ENCODE measurements at regions not wholly inside any gene's neighbourhood (a gene's known extent, or its start where the extent isn't known, plus 50 kb on each side); places are given as distances from the start of the nearest gene placed in this dataset.
A peak's percentile ranks its signal among the peaks of the same experiment; 100 is the strongest.
"Not testable (repeated sequence)": the region's sequence is repeated elsewhere in the genome, so short reads cannot be mapped to it uniquely, and the experiment has no call there.

DNA sequence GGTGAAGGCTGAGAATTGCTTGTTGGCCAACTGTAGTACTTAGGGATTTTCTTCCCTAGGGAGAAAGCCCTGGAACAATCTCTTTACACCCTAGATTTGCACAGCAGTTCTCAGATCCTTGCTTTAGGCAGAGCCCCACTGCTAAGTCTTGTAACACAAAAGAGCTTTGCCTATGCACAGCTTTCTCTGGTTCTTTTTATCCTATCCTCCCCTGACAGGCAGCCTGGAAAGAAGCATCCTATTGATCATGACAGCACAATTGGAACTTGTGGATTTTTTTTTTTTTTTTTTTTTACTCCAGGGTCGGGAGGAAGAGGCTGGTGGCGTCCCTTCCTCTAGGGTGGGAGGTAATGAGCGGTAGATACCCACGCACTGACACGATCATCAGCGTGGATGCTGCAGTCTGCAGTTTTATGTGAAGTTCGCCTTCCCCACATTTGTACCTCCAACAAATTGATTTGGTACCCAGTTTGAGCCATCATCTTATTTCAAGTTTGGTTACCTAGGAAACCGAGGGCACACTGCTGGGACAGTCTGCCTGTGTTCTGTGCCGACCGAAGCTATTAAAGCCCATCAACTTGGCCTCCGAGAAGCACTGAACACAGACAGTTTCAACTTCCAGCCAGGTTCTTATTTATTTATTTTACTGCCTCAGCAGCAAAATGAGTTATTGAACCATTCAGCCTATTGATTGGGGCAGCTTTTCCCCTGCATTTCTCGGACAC, 110.1 kb downstream of the NRN1 start:
- DNase-seq: no peak

DNA sequence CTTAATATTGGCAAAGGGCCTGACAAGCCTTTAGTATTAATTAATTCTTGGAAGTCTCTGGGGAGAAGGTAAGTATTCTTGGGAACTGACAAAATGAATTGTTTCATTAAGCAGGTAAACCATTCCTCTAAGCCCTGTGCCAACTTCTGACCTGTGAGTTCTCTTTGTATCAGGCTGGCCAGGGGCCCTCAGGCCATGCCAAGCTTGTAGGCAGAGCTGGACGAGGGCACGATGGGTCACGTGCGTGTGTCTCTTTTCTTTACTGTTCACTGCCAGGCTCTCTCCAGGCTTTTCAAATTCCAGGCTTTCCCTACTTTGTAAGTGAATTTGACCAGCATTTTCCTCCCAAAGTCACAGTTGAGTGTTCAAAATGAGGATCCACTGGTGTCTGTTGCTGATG, 112.4 kb downstream of the NRN1 start:
- no peak for DNase-seq

DNA sequence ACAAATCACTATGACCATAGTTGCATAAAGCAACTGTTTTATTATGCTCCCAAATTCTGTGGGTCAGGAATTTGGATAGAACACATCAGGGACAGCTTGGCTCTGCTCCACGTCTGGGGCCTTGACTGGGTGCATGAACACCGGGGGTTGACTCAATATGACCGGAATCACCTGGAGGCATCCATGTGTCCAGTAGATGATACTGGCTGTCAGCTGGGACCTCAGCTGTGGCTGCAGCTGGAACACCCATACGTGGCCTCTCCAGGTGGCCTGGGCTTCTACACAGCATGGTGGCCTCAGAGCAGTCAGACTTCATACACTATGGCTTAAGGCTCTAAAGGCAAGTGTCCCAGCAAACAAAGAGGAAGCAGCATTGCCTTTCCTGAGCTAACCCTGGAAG, 113.4 kb downstream of the NRN1 start:
- DNase-seq: no peak

DNA sequence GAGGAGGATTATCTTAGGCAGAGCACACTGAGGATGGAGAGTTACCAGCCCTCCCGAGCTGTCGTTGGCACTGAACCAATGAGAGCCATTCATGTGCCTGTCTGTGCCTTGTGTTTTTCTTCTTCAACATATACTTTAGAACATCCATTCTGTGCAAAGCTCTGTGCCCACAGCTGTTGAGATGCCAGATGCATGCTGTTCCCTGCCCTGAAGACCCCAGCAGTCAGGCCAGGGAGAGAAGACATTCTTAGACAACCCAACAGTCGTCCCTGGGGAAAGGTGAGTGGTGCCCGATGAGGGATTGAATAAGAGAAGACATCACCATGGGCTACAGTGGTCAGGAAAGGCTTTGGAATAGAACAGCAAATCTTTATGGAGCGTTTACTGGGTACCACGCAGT, 114.1 kb downstream of the NRN1 start:
- no peak for DNase-seq

DNA sequence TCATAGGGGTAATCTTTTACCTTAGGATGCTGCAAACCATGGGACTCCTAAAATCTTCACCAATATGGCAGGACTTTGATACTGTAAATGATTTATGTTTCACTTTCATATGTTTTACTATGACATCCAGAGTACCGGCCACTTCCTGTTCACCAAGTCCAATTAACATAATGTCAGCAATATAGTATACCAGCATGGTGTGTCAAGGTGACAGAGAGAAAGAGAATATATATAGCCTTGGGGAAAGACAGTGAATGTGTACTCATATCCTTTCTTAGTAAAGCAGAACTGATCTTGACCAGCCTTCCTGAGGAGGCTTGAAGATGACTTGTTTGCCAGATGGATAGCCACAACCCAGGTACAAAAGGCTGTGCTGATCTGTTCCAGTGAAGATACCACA, 127.9 kb downstream of the NRN1 start:
- no peak for DNase-seq

DNA sequence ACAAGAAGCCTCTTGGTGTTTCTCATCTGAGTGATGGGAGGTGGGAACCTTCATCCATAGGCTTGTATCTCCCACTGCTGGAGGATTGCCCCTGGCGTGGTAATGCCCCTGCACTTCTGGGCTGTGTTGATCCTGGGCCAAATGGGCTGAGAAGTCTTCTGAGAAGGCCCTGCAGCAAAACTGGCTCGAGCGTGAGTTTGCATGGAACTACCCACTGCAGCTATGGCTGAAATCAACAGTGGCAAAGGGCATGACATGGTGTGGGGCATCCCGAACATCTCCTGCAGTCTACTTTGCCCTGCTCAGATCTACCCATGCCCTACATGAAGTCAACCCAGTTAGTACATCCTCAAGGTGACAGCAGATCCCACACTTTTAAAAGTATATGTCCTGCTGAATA, 130.6 kb downstream of the NRN1 start:
- DNase-seq: no peak

DNA sequence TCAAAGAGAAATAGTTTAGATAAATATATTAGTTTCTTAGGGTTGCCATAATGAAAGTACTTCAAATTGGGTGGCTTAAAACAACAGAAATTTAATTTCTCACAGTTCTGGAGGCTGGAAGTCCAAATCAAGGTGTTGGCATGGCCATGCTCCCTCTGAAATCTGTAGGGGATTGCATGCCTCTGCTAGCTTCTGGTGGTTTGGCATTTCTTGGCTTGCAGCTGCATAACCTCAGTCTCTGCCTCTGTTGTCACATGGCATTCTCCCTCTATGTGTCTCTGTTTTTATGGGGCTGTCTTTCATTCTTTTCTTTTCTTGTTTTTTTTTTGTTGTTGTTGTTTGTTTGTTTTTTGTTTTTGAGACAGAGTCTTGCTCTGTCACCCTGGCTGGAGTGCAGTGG, 132.7 kb downstream of the NRN1 start:
- not testable (repeated sequence) for DNase-seq

DNA sequence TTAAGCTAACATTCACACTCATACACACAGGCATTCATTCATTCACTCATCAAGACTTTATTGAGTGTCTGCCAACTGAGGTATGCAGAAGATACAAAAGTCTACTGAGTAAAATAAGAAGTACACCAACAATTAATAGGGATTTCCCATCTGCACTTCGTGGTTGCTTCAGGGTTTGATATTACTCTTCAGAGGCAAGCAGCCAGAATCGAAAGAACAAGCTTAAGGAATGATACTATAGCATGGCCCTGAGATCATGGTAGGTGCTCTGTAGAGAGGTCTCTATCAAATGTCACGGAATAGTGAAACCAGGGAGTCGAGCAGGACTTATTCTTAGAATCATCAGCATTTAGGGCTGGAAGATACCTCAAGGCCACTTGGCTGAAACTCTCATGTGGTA, 135.4 kb downstream of the NRN1 start:
- no peak for DNase-seq

DNA sequence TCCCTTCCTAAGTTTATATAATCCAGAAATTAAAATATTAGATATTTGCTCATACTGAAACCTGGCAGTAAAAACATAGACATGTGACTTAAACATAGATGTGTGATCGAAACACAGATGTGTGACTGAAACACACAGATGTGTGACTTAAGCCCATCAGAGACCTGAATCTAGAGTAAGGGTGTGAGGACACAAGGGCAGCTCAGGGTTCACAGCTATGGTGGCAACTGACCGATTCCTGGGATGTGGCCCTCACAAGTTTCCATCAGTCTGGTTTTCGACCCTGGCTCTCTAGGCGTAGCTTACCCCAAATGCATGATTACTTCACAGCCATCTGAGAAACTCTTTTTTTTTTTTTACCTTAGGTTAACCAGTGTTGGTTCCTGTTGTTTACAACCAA, 137.0 kb downstream of the NRN1 start:
- DNase-seq: no peak

DNA sequence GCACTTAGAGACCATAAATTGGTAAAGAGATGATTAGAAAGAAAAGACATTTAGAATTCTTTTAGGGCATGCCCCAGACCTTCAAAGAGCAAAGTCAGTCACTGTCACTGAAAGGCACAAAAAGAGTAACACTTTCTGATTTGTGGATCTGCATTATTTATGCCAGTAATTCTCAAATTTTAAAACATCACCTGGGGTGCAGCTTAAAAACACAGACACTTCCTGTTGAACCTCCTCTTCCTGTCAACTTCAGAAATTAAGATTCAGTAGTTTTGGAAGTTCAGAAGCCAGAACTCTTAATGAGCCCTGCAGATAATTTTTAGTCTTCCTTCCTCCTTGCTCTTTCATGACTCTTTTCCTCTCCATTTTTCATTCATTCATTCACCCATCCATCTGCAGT, 137.5 kb downstream of the NRN1 start:
- no peak for DNase-seq

DNA sequence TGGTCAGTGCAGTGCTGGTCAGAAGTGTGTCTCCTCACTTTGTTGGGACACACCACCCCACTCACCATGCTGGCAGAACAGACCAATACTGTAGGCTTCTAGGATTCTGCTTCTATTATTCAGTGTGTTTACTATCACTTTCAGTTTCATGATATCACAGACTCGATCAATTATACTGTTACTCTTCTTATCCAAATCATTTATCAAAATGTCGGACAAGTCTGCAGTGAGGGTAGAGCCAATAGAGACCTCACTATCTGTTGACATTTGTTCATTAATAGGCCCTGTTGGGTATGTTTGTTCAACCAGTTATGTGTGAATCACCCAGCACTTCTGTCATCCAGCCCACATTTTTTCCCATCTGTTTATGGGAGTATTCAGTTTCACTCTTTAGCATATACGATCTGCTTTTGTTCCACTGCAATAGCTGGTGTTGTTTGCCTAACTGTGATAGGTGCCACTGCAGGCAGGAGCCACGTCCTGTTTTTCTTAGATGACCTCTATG, 140.1 kb downstream of the NRN1 start:
- DNase-seq: no peak

DNA sequence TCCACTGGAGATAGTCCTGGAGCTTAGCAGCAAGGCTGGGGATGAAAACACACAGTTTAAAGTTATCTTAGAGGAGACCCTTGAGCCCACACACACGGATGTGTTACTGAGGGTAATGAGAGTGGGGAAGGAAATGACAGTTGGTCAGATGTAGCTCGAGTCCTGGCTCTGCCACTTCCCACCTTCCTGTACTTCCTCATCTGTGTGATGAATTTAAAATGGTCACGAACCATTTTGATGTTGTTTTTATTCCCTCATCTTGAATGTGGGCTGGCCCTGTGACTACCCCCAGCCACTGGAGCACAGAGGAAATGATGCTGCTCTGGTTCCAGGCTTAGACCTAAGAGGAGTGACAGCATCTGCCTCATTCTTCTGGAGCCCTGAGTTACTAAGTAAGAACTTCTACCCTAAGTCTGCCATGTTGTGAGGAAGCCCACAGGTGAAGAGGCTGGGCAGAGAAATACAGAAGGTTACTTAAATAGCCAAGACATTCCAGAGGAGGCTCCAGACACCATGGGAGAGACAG, 141.2 kb downstream of the NRN1 start:
- DNase-seq: no peak

DNA sequence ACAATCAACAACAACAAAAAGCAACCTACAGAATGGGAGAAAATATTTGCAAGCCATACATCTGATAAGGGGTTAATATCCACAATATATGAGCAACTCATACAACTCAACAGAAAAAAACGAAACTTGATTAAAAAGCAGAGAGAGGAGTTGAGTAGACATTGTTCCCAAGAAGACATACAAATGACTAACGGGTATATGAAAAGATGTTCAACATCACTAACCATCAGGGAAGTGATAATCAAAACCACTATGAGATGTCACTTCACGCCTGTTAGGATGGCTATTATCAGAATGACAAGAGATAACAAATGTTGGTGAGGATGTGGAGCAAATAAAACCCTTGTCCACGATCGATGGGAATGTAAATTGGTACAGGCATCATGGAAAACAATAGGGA, 145.9 kb downstream of the NRN1 start:
- no peak for DNase-seq

DNA sequence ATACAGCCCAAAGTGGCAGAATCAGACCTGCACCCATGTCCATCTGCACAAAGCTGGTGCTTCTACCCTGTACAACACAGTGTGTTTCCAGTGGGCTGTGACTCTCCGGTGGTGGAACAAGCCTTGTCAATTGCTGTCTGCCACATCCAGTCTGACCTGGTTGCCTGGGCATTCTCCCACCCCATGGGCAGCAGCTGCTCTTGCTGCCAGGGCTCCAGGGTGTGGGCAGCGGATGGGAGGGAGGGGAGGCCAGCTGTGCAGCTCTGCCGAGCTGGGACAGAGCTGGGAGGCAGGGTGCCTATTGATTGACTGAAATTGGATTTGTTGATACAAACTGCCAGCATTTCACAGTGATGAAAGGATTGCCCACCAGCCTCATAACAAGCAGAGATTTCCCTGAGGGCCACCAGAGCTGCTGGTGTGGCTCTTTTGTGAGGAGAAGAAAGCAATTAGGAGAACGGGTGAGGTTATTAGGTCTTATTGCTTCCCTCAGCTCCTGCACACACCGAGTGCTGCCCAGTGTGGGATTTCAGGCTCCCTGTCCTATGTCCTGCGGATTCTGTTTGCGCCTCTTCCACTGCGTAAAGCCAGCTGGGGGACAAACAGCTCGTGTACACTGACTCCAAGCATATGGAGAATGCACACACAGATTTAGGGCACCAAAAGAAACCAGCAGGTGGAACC, 150.8 kb downstream of the NRN1 start:
- no peak for DNase-seq

DNA sequence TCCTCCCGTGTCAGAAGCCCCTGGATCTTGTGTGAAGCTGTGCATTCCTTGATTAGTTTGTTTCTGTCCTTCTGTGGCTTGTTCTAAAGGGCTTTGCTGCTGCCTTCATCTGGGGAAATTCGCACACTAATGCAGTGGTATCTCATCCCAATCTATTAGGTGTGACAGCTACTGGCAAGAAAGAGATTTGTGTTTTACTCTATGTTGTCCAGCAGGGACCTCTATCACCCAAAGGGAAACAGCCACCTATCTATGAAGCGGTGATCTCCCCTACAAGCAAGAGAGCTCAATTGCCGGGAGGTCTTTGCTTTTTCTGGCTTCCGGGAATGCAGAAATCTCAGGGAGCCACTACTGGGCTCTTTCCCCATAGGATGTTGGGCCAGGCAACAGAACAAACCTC, 151.8 kb downstream of the NRN1 start:
- DNase-seq: no peak

DNA sequence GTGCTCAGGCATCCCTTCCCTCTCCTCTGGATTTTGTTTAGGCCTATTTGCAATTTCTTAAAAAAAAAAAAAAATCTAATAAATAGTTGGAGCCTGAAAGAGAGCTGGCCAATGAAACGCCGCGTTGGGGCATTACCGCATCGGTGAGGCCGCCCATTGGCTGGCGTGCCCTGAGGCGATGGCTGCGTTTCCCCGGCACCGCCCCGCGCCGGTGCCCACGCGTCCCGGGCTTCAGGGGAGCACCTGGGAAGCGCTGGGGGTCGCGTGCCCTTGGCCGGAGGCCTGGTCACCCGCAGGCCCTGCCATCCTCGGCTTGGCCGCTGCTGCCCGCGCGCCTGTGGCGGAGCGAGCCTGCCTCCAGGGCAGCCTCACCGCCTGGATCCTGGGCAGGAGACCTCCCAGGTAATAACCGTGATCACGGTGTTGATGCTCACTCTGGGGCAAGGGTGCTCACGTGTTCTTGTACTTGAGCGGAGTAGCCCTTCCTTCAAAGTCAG, 155.4 kb downstream of the NRN1 start:
- peak; percentile 35 to 37 for DNase-seq

DNA sequence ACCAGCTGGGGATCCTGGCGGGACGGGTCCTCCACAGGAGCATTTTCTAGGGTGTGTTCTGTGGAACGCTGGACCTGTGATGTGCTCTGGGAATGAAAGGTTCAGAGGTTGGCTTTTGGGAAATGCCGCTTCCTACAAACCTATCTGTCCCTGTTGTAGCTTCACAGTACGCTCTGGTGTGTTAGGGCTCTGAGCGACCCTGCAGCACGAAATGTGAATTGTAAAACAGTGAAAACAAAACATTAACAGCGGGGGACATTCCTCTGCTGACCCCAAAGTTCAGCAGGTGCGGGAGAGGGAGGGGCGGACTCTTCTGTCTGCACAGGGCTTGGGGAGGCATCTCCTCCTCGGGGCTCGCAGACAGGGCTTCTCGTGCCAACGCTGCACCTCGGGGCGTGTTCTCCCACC, 155.9 kb downstream of the NRN1 start:
- DNase-seq: no peak

DNA sequence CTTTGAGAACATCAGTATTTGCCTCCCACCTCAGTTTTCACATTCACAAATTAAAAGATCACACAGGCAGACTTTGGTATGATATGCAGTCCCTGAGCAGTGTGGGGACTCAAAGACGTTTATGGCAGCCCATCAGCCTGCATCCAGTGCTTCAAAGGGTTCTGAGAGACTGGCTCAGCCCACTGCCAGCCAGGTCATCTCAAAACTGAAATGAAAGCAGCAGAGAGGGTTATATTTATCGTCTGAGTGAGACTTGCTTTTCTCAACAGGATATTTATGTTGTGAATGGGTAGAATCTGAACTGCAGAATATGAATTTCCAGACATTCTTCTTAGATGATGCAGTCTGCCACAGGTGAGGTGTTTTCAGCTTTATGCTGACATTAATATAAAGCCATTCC, 159.8 kb downstream of the NRN1 start:
- DNase-seq: no peak

DNA sequence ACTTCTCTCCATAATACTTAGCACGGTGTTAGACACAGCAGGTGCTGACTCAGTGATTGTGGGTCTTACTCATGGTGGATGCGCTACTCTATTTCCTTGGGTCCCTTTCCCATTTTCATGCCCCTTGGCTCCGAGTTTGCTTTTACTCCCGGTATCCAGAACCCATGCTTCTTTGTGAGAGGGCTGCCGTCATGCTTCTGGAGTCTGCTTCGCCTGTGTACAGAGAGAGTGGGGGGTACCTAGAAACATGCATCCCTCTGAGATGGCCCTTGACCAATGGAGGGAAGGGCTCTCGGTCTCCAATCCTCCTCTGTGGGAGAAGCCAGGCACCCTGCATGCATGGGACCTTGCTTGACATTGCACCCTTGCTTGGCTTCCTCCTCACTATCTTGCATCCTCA, 160.4 kb downstream of the NRN1 start:
- no peak for DNase-seq

DNA sequence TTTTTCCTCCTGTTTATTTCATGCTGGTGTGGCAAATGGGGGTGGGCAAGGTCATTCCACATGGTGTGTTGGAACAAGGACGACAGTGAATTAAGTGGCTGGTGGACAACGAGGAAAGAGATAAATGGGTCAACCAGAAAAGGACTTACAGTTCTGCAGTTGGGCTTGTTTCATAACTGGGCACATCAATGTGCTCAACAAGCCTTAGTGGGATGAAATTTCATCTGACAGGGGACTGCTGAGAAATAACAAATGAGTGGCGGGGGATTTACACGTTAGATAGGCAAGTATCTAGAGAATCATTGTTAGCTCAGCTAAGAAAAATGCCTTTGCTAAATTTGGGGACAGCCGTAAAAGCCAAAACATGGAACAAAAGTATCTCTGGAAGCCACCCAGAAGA, 163.6 kb downstream of the NRN1 start:
- DNase-seq: no peak

DNA sequence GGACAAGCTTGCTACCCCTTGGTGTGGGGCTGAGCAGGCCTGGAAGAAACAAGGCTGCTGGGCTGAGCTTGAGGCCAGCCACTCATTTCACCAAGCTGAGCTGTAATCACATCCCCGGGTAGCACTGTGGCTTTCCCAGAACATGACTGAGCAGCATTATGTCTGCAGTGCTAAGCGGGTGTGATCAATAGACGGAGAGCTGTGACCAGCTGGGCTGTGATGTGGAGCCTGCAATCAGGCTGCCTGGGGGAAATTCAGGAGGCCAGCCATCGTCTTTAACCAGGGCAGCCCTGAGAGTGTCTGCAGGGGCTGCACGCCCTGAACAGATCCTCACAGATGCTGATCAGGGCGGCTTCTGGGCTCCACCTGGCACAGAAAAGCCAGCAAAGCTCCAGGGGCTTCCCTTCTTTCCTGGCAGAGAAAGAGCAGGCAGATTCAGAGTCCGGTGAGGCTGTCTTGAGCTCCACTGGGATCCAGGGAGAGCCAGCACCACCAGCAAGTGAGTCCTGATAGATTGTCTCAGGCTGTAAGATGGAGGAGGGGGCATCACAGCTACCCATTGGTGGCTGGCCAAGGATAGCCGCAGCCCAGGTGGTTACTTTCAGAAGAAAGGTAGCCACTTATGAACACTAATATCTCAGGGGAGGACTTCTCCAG, 165.9 kb downstream of the NRN1 start:
- DNase-seq: no peak

DNA sequence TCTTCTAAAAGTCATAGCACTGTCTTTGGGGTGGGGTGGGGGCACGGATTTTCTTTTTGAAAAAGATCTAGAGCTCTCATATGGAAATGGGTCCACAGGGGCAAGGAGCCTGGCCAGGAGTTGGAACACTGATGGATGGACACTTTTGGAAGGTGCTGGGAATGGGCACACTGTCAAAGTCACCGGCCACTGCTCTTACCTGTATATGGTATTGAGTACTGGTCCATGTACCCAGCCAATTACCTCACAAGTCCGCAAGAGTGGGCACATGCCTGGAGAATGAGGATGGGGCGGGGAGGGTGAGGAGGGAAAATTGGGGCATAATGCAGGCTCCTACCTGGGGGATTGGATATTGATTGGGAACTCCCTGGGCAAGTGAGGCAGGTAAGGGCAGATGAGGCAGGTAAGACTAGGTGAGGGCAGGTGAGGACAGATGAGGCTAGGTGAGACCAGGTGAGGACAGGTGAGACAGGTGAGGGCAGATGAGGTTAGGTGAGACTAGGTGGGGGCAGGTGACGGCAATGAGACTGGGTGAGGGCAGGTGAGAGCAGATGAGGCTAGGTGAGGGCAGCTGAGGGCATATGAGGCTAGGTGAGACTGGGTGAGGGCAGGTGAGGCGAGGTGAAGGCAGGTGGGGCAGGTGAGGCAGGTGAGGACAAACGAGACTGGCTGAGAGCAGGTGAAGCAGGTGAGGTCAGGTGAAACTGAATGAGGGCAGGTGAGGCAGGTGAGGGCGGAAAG, 167.9 kb downstream of the NRN1 start:
- no peak for DNase-seq

DNA sequence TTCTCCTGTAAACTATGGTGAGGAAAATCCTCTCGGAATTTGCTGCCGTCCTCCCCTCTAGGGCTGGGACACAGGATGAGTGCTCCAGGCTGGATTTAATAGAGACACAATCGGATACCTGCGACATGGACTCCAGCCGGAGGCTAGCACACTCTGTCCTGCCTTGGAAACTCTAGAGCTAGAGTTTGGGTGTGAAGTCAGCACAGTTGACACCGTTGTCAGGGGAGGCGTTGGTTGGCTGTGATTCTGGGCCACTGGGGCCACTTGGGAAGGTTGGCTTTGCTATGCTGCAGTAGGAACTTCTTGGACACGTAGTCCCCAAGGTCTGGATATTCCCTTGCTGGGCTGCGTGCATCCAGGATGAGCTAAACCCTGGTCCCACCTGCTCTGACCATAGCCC, 169.4 kb downstream of the NRN1 start:
- DNase-seq: no peak

Measured in hippocampal formation (tissue), 2 donors.